Stimulated activated naive B cell treated with anti-CD40 and anti-IgM and Interleukin-4, amounts not matched to agents 10 μg/mL and 1 μg/mL and 100 μg/mL, for 72 hours (primary cell): ENCODE measurements at regions not wholly inside any gene's neighbourhood (a gene's known extent, or its start where the extent isn't known, plus 50 kb on each side); places are given as distances from the start of the nearest gene placed in this dataset.

Experiments
- ATAC-seq, 2 donors: fragments of 150-1000 bp; cut with Tn5 transposase; replicated peaks; 2 replicates each; pipeline ENCODE4 v1.10.0; 2021; ENCODE audit warnings: moderate library complexity in 1 of 2
- DNase-seq: peaks from one replicate; pipeline ENCODE4 v3.0.0; 2021
- H3K27ac Mint-ChIP-seq: one replicate; pipeline ENCODE4 v1.8.0; 2022; ENCODE audit warnings: mild to moderate bottlenecking, mixed read lengths
- H3K27me3 Mint-ChIP-seq, 2 donors: one replicate each; pipeline ENCODE4 v1.8.0; 2022; ENCODE audit warnings: mixed read lengths in 2 of 2
- H3K36me3 Mint-ChIP-seq, 2 donors: one replicate each; pipeline ENCODE4 v1.8.0; 2022; ENCODE audit warnings: mixed read lengths in 2 of 2, mild to moderate bottlenecking in 1 of 2
- H3K4me1 Mint-ChIP-seq, 2 donors: one replicate each; pipeline ENCODE4 v1.8.0; 2022; ENCODE audit warnings: mixed read lengths in 2 of 2, mild to moderate bottlenecking in 1 of 2
- H3K4me3 Mint-ChIP-seq, 2 donors: one replicate each; pipeline ENCODE4 v1.8.0; 2022; ENCODE audit warnings: mild to moderate bottlenecking in 2 of 2, mixed read lengths in 2 of 2, moderate library complexity in 1 of 2
- H3K9me3 Mint-ChIP-seq, 2 donors: one replicate each; pipeline ENCODE4 v1.8.0; 2022; ENCODE audit warnings: mixed read lengths in 2 of 2, mild to moderate bottlenecking in 1 of 2

DNA sequence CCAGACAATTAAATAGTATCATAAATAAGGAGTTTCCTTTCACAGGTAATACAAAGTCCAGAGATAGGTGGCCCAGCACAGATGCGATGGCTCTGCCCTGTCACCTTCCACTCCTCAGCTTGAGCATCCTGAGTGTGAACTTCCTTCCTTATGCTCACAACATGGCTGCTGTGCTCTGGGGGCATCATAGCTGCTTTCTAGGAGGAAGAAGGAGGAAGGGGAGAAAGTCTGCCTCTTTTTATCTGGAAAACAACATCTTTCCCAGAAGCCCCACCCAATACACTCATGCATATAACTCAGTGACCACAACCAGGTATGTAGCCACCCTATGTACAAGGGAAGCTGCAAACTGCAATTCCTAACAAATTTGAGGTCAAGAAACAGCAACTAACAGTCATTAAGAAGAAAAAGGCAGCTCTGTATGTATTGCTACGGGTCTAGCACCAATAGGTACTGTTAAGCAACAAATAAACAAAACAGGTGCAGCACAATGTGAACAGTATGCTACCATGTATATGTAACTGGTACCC lies 201.2 kb upstream of the UBL3 start:
- Mint-ChIP-seq H3K27me3 (peaks cover 10 to 16% of the 10 kb centered on the region in 2 donors), H3K9me3 (peaks cover 0 to 2% of the 10 kb centered on the region in 2 donors), H3K4me1 (peaks cover 7 to 24% of the 10 kb centered on the region in 2 donors), H3K27ac (no peak overlapping the region), H3K36me3 (no peaks in the 10 kb centered on the region), H3K4me3 (no peak overlapping the region)
- no peak for ATAC-seq
- DNase-seq, result no peak

DNA sequence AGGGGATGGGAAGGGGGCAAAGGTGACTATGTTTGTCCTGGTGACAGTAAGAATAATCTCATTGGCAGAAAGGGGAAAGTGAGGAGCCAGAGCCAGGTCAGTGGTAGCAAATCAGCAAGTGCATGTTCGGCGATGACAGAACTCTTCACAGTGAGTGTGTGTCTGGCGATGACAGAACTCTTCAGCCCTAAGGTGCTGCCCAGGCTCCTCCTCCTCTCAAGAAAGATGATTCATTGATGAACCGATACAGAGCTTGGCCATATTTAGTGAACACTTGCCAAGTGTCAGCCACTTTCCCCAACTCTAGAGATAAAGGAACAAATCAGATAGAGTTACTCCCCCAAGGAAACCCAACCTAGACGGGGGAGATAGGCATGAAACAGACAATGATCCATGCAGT lies 199.3 kb upstream of the UBL3 start:
- H3K36me3 Mint-ChIP-seq, result no peaks in the 10 kb centered on the region
- no peak overlapping the region for H3K27ac Mint-ChIP-seq
- H3K4me3 Mint-ChIP-seq, result no peak overlapping the region
- H3K4me1 Mint-ChIP-seq, result peaks cover 9 to 26% of the 10 kb centered on the region in 2 donors
- DNase-seq (no peak), ATAC-seq (no peak)
- H3K9me3 Mint-ChIP-seq, result peaks cover 0 to 2% of the 10 kb centered on the region in 2 donors
- H3K27me3 Mint-ChIP-seq, result peaks cover 10 to 16% of the 10 kb centered on the region in 2 donors

DNA sequence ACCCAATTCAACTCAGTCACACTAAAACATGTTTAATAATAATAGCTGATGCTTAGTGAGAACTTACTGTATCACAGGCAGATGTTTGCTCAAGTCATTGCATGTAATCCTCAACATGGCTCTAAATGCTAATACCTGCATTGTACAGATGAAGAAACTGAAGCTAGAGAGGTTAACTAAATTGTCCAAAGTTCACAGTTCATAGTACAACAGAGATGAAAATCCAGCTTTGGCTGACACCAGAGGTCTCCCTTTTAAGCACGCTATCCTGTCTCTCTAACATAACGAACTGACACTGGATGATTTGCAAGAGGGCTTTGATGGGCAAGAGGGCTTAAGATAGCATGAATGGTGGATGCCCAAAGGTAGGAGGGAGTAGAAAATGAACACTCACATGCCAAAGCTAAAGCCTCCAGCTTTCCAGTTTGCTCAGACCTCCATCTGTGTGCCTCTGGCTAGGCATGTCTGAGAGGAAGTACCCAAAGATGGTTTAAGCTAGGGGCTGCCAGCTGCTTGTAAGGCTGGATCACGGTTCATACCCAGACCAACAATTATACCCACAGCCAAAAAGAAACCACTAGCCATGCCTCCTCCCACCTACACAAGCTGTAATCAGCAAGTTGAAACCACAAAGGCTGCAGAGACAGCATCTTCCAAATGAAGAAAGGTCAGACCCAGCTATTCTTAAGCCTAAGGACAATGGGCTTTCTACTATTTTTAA lies 196.9 kb upstream of the UBL3 start:
- peak; percentile 91 to 94 for ATAC-seq
- H3K27ac Mint-ChIP-seq, result no peak overlapping the region
- DNase-seq, result peak; percentile 6
- no peaks in the 10 kb centered on the region for H3K36me3 Mint-ChIP-seq
- H3K4me1 Mint-ChIP-seq, result peaks cover 9 to 24% of the 10 kb centered on the region in 2 donors
- H3K27me3 Mint-ChIP-seq, result peaks cover 0 to 7% of the 10 kb centered on the region in 2 donors
- peak overlapping the region in 1 of 2 donors; percentile 11 for H3K4me3 Mint-ChIP-seq
- no peaks in the 10 kb centered on the region for H3K9me3 Mint-ChIP-seq

DNA sequence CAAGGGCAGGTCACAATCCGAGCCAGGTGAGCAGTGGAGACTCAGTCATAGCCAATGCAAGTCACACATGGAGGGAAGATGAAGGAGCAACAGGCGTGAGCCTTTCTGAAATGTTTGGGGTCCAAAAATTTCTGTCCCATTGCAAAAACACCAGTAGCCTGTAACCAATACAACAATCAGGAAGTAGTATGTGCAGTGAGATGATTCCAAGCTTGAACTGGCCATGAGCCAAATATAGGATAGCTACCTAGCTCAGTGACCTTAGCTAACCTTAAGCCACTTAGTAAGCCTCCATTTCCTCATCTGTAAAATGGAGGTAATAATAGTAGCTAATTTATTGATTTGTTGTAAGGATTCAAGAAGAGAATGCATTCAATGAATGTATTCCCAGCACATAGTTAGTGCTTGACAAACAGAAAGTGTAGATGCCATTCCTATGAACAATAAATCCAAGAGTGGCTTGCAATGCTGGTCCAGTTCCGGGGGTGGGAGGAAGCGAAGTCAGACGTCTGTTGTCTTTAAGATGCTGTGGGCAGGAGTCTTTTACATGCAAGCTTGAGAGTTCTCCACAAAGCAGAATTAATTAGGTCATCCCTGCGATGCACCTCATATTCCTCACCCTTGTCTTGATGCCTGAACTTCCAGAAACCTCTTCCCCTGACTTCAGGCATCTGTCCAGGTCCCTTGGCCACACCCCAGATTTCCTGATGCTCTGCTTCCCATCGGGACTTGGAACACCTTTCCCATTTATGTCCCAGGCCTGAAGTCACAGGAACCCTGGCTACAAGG lies 195.7 kb upstream of the UBL3 start:
- H3K9me3 Mint-ChIP-seq, result no peaks in the 10 kb centered on the region
- peaks cover 0 to 7% of the 10 kb centered on the region in 2 donors for H3K27me3 Mint-ChIP-seq
- no peaks in the 10 kb centered on the region for H3K36me3 Mint-ChIP-seq
- H3K27ac Mint-ChIP-seq, result no peak overlapping the region
- H3K4me3 Mint-ChIP-seq, result no peak overlapping the region
- ATAC-seq, result no peak
- no peak for DNase-seq
- peaks cover 7 to 19% of the 10 kb centered on the region in 2 donors for H3K4me1 Mint-ChIP-seq

DNA sequence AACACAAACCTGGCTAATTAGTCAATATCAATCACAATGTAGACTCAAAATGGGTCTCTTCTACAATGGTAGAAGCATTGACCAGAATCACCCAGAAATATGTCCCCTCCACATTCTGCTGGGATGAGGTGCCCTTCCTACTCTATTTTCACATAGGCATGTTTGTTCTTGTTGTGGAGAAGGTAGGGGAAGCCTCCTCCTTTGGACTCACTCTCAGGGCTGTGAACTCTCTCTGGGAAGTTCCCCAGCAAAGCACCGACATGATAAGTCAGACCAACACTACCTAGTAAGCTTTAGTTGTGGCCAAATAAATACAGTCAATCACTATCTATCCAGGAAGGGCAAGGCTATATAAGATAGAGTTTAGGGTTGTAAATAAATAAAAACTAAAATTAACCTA lies 194.5 kb upstream of the UBL3 start:
- Mint-ChIP-seq H3K27ac (no peak overlapping the region), H3K4me1 (peaks cover 7 to 19% of the 10 kb centered on the region in 2 donors), H3K36me3 (no peaks in the 10 kb centered on the region), H3K27me3 (peaks cover 11 to 18% of the 10 kb centered on the region in 2 donors), H3K4me3 (no peak overlapping the region), H3K9me3 (no peaks in the 10 kb centered on the region)
- DNase-seq, result no peak
- ATAC-seq, result no peak

DNA sequence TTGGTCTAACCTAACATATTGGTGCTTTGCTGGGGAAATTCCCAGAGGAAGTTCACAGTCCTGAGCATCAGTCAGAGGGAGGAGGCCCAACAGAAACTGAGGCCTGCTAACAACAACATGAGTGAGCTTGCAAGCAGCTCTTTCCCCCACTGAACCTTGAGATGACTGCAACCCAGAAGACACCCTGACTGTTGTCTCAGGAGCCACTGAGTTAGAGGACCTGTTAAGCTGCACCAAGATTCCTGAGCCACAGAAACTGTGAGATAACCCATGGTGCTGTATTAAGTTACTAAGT lies 193.2 kb upstream of the UBL3 start:
- H3K36me3 Mint-ChIP-seq, result no peaks in the 10 kb centered on the region
- peak in 1 of 2 donors; percentile 21 for ATAC-seq
- H3K9me3 Mint-ChIP-seq, result no peaks in the 10 kb centered on the region
- H3K27me3 Mint-ChIP-seq, result peaks cover 16 to 24% of the 10 kb centered on the region in 2 donors
- no peak overlapping the region for H3K27ac Mint-ChIP-seq
- H3K4me1 Mint-ChIP-seq, result peaks cover 7 to 19% of the 10 kb centered on the region in 2 donors
- no peak for DNase-seq
- H3K4me3 Mint-ChIP-seq, result no peak overlapping the region

DNA sequence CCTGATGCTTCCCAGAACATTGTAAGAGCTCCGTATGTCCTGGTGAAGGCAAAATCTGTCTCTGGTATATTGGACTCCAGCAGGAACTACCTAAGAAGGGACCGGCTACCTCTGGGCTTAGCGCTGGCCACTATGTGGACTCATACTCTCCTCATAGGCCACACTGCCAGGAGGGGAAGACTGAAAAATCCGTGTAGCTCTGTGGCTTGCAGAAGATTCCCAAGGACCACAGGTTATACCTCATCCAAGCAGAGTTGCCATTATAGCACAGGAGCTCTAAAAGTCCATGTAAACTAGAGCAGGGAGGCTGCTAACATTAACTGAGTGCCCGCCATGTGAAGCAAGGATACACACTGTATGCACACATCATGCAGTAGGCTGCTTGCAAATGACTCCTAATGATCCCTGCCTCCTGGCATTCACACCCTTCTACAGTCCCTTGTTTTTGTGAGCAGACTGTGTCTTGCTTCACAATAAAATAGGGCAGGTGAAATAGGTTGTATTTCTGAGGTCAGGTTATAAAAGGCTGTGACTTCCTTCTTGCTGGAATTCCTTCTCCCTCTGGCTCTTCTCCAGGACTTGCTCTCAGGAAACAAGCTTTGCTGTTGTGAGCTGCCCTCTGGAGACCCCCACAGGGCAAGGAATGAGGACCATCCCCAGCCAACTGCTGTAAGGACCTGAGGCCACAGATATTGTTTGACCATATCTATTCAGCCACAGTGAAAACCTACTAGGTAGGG lies 192.6 kb upstream of the UBL3 start:
- DNase-seq (no peak), ATAC-seq (no peak)
- peaks cover 7 to 17% of the 10 kb centered on the region in 2 donors for H3K4me1 Mint-ChIP-seq
- no peak overlapping the region for H3K4me3 Mint-ChIP-seq
- peaks cover 21 to 29% of the 10 kb centered on the region in 2 donors for H3K27me3 Mint-ChIP-seq
- H3K9me3 Mint-ChIP-seq, result no peaks in the 10 kb centered on the region
- no peak overlapping the region for H3K27ac Mint-ChIP-seq
- H3K36me3 Mint-ChIP-seq, result no peaks in the 10 kb centered on the region

DNA sequence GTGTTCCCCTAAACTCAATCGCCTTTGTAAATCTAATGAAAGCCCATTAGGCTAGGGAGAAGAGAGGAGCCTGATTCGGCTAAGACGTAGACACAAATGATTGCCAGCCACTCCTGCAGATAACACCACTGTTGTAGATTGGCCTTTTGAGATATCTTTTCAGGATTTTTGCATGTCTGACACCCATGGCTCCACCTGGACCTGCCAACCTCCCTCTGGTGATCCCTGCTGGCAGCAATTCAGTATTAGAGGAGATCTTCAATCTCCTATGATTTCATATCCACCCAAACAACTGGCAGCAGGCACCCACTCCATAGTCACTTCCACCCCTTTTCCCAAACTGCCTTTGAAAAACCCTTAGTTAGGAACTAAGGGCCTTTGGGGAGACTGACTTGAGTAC lies 191.9 kb upstream of the UBL3 start:
- ATAC-seq, result no peak
- no peaks in the 10 kb centered on the region for H3K9me3 Mint-ChIP-seq
- H3K36me3 Mint-ChIP-seq, result no peaks in the 10 kb centered on the region
- H3K27me3 Mint-ChIP-seq, result peaks cover 24 to 29% of the 10 kb centered on the region in 2 donors
- no peak overlapping the region for H3K4me3 Mint-ChIP-seq
- H3K4me1 Mint-ChIP-seq, result peaks cover 5 to 9% of the 10 kb centered on the region in 2 donors
- no peak for DNase-seq
- no peak overlapping the region for H3K27ac Mint-ChIP-seq

DNA sequence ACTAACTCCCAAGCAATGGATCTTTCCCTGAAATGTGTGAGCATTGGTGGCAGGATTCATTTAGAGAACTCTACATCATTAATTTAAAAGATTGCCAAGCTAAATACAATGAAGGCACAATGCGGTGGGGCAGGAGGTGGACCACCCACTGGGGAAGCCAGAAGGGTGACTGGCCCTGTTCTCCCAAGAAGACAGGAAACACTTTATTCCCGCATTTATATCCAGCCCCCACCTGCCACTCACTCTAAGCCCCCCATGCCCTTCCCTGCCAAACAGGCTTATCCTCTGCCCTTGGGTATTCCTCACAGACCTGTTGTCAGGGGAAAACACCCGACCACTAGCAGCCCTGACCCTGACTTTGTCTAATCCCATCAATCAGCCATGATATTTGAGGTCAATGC lies 189.1 kb upstream of the UBL3 start:
- H3K27ac Mint-ChIP-seq, result no peak overlapping the region
- H3K4me1 Mint-ChIP-seq, result no peaks in the 10 kb centered on the region
- ATAC-seq, result no peak
- H3K4me3 Mint-ChIP-seq, result no peak overlapping the region
- no peaks in the 10 kb centered on the region for H3K9me3 Mint-ChIP-seq
- H3K27me3 Mint-ChIP-seq, result peaks cover 27 to 36% of the 10 kb centered on the region in 2 donors
- no peak for DNase-seq
- no peaks in the 10 kb centered on the region for H3K36me3 Mint-ChIP-seq

DNA sequence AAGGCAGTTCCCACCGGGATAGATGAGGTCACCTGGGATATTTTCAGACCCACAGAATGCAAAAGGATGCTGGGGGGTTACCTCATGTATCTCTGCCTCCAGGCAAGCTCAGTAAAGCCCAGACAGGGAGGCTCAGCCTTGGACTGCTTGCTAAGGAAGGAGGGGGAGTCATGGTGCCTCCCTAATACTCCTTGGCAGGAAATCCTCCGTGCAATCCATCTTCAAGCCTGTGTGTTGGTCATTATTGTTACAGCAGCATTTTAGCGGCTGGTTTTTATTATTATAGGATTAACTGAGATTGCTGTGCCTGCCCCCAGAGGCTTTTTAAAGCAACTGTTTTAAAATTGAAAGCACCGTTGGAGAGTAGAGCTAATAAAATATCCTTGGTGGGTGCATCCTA lies 188.5 kb upstream of the UBL3 start:
- Mint-ChIP-seq H3K9me3 (no peaks in the 10 kb centered on the region), H3K27me3 (peaks cover 27 to 36% of the 10 kb centered on the region in 2 donors), H3K27ac (no peak overlapping the region), H3K36me3 (no peaks in the 10 kb centered on the region), H3K4me1 (no peaks in the 10 kb centered on the region), H3K4me3 (no peak overlapping the region)
- ATAC-seq (no peak), DNase-seq (no peak)

DNA sequence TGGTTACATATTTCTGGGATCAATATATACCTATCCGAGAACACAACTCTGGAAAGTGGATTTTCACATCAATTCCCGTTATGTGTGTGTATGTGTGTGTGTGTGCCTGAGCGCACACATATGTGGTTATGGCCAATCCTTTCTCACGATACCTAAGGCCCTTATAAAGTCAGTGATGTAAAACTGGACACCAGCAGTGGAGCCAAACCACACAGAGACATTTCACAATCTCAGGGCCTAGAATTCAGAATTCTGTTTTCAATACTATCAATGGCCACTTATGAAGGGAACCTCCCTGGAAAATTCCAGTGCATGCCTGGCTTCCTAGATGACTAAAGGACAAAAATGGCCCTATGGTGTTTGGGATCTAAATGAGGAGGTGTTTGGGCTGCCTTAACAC lies 187.3 kb upstream of the UBL3 start:
- Mint-ChIP-seq H3K36me3 (no peaks in the 10 kb centered on the region), H3K27ac (no peak overlapping the region), H3K4me3 (no peak overlapping the region), H3K9me3 (no peaks in the 10 kb centered on the region), H3K4me1 (no peaks in the 10 kb centered on the region), H3K27me3 (peaks cover 27 to 36% of the 10 kb centered on the region in 2 donors)
- ATAC-seq (no peak), DNase-seq (no peak)

DNA sequence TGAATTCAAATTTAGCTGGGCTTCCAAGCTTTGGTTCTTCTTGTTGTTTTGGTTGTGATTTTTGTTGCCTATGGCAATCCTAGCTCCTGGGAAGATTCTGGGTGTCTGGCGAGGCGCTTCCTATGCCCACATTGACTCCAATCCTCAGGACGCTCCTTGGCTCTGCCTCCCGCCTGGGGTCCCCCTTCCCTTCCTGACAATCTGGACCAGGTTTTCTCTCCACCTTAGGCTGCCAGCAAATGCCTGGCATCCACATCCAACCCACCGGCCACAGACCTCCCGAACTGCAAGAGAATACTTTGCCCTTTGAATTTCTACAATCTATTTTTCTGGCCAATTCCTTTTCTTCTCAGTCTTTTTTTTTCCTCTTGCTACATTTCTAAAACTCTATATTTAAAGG lies 186.9 kb upstream of the UBL3 start:
- Mint-ChIP-seq H3K4me1 (no peaks in the 10 kb centered on the region), H3K9me3 (no peaks in the 10 kb centered on the region), H3K27ac (no peak overlapping the region), H3K4me3 (no peak overlapping the region), H3K36me3 (no peaks in the 10 kb centered on the region), H3K27me3 (peaks cover 27 to 36% of the 10 kb centered on the region in 2 donors)
- no peak for ATAC-seq
- no peak for DNase-seq

DNA sequence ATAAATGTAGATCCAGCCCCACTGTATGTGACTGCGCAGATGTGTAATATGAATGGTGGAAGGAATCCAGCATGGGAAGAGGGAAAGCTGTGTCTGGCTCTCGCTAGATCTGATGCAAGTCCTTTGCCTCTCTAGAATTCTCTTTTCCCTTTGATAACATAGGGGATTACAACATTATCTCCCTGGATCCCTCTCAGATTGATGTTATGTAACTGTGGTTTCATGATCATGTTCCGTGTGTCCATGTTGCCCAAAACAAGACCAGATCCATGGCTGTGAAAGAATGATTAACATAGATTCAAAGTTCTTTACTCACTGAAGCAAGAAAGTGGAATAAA lies 184.0 kb upstream of the UBL3 start:
- no peak for DNase-seq
- H3K4me1 Mint-ChIP-seq, result no peaks in the 10 kb centered on the region
- ATAC-seq, result no peak
- peaks cover 12 to 20% of the 10 kb centered on the region in 2 donors for H3K27me3 Mint-ChIP-seq
- H3K9me3 Mint-ChIP-seq, result no peaks in the 10 kb centered on the region
- H3K4me3 Mint-ChIP-seq, result no peak overlapping the region
- no peaks in the 10 kb centered on the region for H3K36me3 Mint-ChIP-seq
- no peak overlapping the region for H3K27ac Mint-ChIP-seq

DNA sequence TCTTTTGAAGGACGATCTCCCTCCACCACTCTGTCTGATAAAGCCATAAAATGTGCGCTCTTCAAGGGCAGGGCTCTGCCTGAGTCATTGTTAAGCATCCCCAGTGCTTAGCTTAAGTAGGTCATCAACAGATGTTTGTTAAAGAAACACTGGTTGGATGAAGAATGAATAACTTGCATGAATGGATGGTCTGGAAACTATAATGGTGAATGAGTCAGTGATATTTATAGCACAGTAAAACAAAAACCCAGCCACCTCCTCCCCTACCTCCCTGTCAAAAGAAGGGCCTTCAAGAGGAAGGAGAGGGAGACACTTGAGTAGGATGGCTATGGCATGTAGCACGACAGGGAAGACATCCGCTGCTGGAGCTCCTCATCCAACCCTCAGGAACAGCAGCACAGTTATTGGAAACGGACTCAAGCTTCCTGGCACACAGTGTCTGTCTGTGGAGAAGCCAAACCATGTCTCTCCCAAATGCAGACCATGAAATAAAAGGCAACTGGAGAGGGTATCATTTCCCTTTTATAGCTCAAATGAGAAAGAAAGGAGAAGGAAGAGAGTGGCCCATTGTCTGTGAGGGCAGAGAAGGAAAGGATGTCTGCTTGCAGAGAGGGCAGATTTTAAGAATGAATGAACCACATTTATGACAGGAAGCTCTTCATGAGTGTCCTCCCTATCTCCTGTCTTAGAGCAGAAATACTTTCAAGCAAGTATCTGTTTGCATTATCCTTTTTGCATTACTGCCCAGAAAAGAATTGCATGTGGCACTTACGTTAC lies 183.5 kb upstream of the UBL3 start:
- Mint-ChIP-seq H3K36me3 (no peaks in the 10 kb centered on the region), H3K4me3 (no peak overlapping the region), H3K4me1 (no peaks in the 10 kb centered on the region), H3K9me3 (no peaks in the 10 kb centered on the region), H3K27ac (no peak overlapping the region), H3K27me3 (peaks cover 11 to 15% of the 10 kb centered on the region in 2 donors)
- ATAC-seq (no peak), DNase-seq (no peak)
